CD4-positive, alpha-beta T cell treated with Interleukin-6 for 4 hours (primary cell): ENCODE measurements at regions not wholly inside any gene's neighbourhood (a gene's known extent, or its start where the extent isn't known, plus 50 kb on each side); places are given as distances from the start of the nearest gene placed in this dataset.

Experiments used
- DNase-seq: peaks from one replicate; pipeline ENCODE4 v3.0.0-alpha.2; 2020; ENCODE audit warnings: mixed read lengths

GRCh38 chr7:53719122-53719521 lies 683.7 kb downstream of the POM121L12 start:
- no peak for DNase-seq

- no peak for DNase-seq
These were observed 705.5 kb downstream of the POM121L12 start for GRCh38 chr7:53740971-53741370.

- DNase-seq = no peak
These were observed 708.4 kb downstream of the POM121L12 start for GRCh38 chr7:53743697-53744402.

- no peak for DNase-seq
These were observed 708.9 kb downstream of the POM121L12 start for GRCh38 chr7:53744403-53744760.

GRCh38 chr7:53756946-53757345 lies 721.5 kb downstream of the POM121L12 start:
- no peak for DNase-seq

- no peak for DNase-seq
These were observed 732.8 kb downstream of the POM121L12 start for GRCh38 chr7:53768186-53768585.

- DNase-seq = no peak
These were observed 736.3 kb downstream of the POM121L12 start for GRCh38 chr7:53771701-53772100.

GRCh38 chr7:53776323-53776722 lies 740.9 kb downstream of the POM121L12 start:
- DNase-seq = no peak

- no peak for DNase-seq
These were observed 752.4 kb upstream of the VSTM2A start for GRCh38 chr7:53789741-53790140.

- no peak for DNase-seq
These were observed 747.4 kb upstream of the VSTM2A start for GRCh38 chr7:53794816-53795215.

- DNase-seq = no peak
These were observed 741.4 kb upstream of the VSTM2A start for GRCh38 chr7:53800746-53801145.

- no peak for DNase-seq
These were observed 736.1 kb upstream of the VSTM2A start for GRCh38 chr7:53806119-53806518.

GRCh38 chr7:53811555-53812079 lies 730.6 kb upstream of the VSTM2A start:
- DNase-seq = peak; percentile 5

GRCh38 chr7:53812135-53812534 lies 730.0 kb upstream of the VSTM2A start:
- no peak for DNase-seq

- no peak for DNase-seq
These were observed 706.9 kb upstream of the VSTM2A start for GRCh38 chr7:53835301-53835700.

GRCh38 chr7:53877688-53878087 lies 664.5 kb upstream of the VSTM2A start:
- DNase-seq = no peak

GRCh38 chr7:53900856-53901528 lies 641.2 kb upstream of the VSTM2A start:
- no peak for DNase-seq

- no peak for DNase-seq
These were observed 637.8 kb upstream of the VSTM2A start for GRCh38 chr7:53904355-53904754.

GRCh38 chr7:53917637-53918036 lies 624.5 kb upstream of the VSTM2A start:
- no peak for DNase-seq

GRCh38 chr7:53920011-53920410 lies 622.2 kb upstream of the VSTM2A start:
- DNase-seq = no peak

- no peak for DNase-seq
These were observed 601.7 kb upstream of the VSTM2A start for GRCh38 chr7:53940483-53940882.

GRCh38 chr7:53947732-53948131 lies 594.4 kb upstream of the VSTM2A start:
- DNase-seq = no peak

- no peak for DNase-seq
These were observed 576.5 kb upstream of the VSTM2A start for GRCh38 chr7:53965716-53966115.

GRCh38 chr7:53983480-53983879 lies 558.7 kb upstream of the VSTM2A start:
- no peak for DNase-seq

- no peak for DNase-seq
These were observed 557.4 kb upstream of the VSTM2A start for GRCh38 chr7:53984776-53985175.
